ENCODE measurements at regions not wholly inside any gene's neighbourhood (a gene's known extent, or its start where the extent isn't known, plus 50 kb on each side); places are given as distances from the start of the nearest gene placed in this dataset.

DNA sequence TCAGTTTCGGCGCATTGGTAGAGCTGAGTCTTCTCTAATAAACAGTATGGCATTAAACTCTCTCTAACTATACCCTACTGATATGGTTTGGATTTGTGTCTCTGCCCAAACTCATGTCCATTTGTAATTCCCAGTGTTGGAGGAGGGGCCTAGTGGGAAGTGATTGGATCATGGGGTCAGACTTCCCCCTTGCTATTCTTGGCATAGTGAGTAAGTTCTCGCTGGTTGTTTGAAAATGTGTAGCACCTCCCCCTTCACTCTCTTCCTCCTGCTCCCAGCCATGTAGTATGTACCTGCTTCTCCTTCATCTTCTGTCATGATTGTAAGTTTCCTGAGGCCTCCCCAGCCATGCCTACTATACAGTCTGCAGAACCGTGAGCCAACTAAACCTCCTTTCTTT, 682.7 kb upstream of the ARGLU1 start:
- ATAC-seq (peak; percentile 65), DNase-seq (ENCODE audit: low spot score) (no peak)
- TF ChIP-seq, protein P1, sequence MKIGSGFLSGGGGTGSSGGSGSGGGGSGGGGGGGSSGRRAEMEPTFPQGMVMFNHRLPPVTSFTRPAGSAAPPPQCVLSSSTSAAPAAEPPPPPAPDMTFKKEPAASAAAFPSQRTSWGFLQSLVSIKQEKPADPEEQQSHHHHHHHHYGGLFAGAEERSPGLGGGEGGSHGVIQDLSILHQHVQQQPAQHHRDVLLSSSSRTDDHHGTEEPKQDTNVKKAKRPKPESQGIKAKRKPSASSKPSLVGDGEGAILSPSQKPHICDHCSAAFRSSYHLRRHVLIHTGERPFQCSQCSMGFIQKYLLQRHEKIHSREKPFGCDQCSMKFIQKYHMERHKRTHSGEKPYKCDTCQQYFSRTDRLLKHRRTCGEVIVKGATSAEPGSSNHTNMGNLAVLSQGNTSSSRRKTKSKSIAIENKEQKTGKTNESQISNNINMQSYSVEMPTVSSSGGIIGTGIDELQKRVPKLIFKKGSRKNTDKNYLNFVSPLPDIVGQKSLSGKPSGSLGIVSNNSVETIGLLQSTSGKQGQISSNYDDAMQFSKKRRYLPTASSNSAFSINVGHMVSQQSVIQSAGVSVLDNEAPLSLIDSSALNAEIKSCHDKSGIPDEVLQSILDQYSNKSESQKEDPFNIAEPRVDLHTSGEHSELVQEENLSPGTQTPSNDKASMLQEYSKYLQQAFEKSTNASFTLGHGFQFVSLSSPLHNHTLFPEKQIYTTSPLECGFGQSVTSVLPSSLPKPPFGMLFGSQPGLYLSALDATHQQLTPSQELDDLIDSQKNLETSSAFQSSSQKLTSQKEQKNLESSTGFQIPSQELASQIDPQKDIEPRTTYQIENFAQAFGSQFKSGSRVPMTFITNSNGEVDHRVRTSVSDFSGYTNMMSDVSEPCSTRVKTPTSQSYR (CRISPR knock-in tag; IDR thresholded peaks at IDR 0.05) = no peak
- TF ChIP-seq HMGA2 (CRISPR knock-in tag; IDR thresholded peaks at IDR 0.05) = no peak
- Mint-ChIP-seq H3K36me3 (no peaks in the 10 kb centered on the region), H3K4me1 (peaks cover 27% of the 10 kb centered on the region), H3K27me3 (ENCODE audit: low read depth) (no peaks in the 10 kb centered on the region), H3K9me3 (no peaks in the 10 kb centered on the region), H3K27ac (no peak overlapping the region), H3K4me3 (no peak overlapping the region)
- ChIA-PET CTCF (interaction anchor here (1.4 kb wide), 1 partner anchor 12 kb away, joined by 4 read pairs; no protein-coding TSS in a partner anchor), POLR2A (no interaction called here)

DNA sequence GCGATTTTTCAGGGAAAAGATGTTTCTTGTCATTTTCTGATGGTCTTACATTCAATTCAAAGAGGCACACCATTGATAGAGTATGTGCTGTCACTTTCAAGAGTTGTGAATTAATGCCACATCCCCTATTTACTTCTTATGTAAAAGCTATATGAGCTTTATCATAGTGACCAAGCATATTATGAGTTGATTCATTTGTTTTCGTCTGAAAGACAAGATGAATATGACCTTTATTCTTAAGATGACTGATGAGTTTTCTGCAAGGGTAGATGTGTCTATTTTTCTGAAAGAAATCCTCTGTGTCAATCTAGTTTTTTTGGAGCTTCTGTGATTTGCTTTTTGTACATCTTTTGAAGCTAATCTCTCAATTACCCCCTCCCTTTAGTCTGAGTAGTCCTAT, 676.3 kb upstream of the ARGLU1 start:
- Mint-ChIP-seq H3K27me3 (ENCODE audit: low read depth) (no peaks in the 10 kb centered on the region), H3K27ac (no peak overlapping the region), H3K4me3 (no peak overlapping the region), H3K36me3 (no peaks in the 10 kb centered on the region), H3K4me1 (peaks cover 20% of the 10 kb centered on the region), H3K9me3 (no peaks in the 10 kb centered on the region)
- DNase-seq (ENCODE audit: low spot score) (no peak), ATAC-seq (no peak)
- ChIA-PET POLR2A (no interaction called here), CTCF (no interaction called here)
- TF ChIP-seq, protein P2, sequence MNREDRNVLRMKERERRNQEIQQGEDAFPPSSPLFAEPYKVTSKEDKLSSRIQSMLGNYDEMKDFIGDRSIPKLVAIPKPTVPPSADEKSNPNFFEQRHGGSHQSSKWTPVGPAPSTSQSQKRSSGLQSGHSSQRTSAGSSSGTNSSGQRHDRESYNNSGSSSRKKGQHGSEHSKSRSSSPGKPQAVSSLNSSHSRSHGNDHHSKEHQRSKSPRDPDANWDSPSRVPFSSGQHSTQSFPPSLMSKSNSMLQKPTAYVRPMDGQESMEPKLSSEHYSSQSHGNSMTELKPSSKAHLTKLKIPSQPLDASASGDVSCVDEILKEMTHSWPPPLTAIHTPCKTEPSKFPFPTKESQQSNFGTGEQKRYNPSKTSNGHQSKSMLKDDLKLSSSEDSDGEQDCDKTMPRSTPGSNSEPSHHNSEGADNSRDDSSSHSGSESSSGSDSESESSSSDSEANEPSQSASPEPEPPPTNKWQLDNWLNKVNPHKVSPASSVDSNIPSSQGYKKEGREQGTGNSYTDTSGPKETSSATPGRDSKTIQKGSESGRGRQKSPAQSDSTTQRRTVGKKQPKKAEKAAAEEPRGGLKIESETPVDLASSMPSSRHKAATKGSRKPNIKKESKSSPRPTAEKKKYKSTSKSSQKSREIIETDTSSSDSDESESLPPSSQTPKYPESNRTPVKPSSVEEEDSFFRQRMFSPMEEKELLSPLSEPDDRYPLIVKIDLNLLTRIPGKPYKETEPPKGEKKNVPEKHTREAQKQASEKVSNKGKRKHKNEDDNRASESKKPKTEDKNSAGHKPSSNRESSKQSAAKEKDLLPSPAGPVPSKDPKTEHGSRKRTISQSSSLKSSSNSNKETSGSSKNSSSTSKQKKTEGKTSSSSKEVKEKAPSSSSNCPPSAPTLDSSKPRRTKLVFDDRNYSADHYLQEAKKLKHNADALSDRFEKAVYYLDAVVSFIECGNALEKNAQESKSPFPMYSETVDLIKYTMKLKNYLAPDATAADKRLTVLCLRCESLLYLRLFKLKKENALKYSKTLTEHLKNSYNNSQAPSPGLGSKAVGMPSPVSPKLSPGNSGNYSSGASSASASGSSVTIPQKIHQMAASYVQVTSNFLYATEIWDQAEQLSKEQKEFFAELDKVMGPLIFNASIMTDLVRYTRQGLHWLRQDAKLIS (CRISPR knock-in tag; IDR thresholded peaks at IDR 0.05; ENCODE audit: borderline replicate concordance) = no peak
- TF ChIP-seq, protein P3, sequence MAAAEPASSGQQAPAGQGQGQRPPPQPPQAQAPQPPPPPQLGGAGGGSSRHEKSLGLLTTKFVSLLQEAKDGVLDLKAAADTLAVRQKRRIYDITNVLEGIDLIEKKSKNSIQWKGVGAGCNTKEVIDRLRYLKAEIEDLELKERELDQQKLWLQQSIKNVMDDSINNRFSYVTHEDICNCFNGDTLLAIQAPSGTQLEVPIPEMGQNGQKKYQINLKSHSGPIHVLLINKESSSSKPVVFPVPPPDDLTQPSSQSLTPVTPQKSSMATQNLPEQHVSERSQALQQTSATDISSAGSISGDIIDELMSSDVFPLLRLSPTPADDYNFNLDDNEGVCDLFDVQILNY (CRISPR knock-in tag; IDR thresholded peaks at IDR 0.05) = no peak
- TF ChIP-seq ZNF219 (CRISPR knock-in tag; IDR thresholded peaks at IDR 0.05; ENCODE audit: borderline replicate concordance) (no peak), ZNF416 (CRISPR knock-in tag; IDR thresholded peaks at IDR 0.05) (no peak), ELF4 (CRISPR knock-in tag; IDR thresholded peaks at IDR 0.05; ENCODE audit: low read depth) (no peak), OVOL2 (CRISPR knock-in tag; IDR thresholded peaks at IDR 0.05; ENCODE audit: borderline replicate concordance) (no peak)
- TF ChIP-seq, protein P4, sequence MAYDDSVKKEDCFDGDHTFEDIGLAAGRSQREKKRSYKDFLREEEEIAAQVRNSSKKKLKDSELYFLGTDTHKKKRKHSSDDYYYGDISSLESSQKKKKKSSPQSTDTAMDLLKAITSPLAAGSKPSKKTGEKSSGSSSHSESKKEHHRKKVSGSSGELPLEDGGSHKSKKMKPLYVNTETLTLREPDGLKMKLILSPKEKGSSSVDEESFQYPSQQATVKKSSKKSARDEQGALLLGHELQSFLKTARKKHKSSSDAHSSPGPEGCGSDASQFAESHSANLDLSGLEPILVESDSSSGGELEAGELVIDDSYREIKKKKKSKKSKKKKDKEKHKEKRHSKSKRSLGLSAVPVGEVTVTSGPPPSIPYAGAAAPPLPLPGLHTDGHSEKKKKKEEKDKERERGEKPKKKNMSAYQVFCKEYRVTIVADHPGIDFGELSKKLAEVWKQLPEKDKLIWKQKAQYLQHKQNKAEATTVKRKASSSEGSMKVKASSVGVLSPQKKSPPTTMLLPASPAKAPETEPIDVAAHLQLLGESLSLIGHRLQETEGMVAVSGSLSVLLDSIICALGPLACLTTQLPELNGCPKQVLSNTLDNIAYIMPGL (CRISPR knock-in tag; IDR thresholded peaks at IDR 0.05) = no peak
- TF ChIP-seq, protein P5, sequence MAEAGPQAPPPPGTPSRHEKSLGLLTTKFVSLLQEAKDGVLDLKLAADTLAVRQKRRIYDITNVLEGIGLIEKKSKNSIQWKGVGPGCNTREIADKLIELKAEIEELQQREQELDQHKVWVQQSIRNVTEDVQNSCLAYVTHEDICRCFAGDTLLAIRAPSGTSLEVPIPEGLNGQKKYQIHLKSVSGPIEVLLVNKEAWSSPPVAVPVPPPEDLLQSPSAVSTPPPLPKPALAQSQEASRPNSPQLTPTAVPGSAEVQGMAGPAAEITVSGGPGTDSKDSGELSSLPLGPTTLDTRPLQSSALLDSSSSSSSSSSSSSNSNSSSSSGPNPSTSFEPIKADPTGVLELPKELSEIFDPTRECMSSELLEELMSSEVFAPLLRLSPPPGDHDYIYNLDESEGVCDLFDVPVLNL (CRISPR knock-in tag; IDR thresholded peaks at IDR 0.05; ENCODE audit: borderline replicate concordance, low read depth) = no peak
- TF ChIP-seq, protein P6, sequence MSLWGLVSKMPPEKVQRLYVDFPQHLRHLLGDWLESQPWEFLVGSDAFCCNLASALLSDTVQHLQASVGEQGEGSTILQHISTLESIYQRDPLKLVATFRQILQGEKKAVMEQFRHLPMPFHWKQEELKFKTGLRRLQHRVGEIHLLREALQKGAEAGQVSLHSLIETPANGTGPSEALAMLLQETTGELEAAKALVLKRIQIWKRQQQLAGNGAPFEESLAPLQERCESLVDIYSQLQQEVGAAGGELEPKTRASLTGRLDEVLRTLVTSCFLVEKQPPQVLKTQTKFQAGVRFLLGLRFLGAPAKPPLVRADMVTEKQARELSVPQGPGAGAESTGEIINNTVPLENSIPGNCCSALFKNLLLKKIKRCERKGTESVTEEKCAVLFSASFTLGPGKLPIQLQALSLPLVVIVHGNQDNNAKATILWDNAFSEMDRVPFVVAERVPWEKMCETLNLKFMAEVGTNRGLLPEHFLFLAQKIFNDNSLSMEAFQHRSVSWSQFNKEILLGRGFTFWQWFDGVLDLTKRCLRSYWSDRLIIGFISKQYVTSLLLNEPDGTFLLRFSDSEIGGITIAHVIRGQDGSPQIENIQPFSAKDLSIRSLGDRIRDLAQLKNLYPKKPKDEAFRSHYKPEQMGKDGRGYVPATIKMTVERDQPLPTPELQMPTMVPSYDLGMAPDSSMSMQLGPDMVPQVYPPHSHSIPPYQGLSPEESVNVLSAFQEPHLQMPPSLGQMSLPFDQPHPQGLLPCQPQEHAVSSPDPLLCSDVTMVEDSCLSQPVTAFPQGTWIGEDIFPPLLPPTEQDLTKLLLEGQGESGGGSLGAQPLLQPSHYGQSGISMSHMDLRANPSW (CRISPR knock-in tag; conservative IDR thresholded peaks at IDR 0.05; ENCODE audit: low read depth) = no peak
- TF ChIP-seq, protein P7, sequence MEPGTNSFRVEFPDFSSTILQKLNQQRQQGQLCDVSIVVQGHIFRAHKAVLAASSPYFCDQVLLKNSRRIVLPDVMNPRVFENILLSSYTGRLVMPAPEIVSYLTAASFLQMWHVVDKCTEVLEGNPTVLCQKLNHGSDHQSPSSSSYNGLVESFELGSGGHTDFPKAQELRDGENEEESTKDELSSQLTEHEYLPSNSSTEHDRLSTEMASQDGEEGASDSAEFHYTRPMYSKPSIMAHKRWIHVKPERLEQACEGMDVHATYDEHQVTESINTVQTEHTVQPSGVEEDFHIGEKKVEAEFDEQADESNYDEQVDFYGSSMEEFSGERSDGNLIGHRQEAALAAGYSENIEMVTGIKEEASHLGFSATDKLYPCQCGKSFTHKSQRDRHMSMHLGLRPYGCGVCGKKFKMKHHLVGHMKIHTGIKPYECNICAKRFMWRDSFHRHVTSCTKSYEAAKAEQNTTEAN (CRISPR knock-in tag; IDR thresholded peaks at IDR 0.05) = no peak
